Transverse colon (tissue), 4 donors: ENCODE measurements at regions not wholly inside any gene's neighbourhood (a gene's known extent, or its start where the extent isn't known, plus 50 kb on each side); places are given as distances from the start of the nearest gene placed in this dataset.

ENCODE experiments used
- DNase-seq: peaks from one replicate; pipeline ENCODE4 v3.0.0-alpha.2; 2019
- H3K27ac ChIP-seq, 4 donors: fragments of 200-600 bp; sonication (generic); 2 replicates each; pipeline ENCODE4 v1.5.1; 2016 to 2018; ENCODE audit warnings: inconsistent platforms in 4 of 4
- H3K27me3 ChIP-seq: fragments of 200-600 bp; sonication (generic); 2 replicates; pipeline ENCODE4 v1.5.1; 2017; ENCODE audit warnings: inconsistent platforms
- H3K36me3 ChIP-seq, 4 donors: fragments of 200-600 bp; sonication (generic); 2 replicates each; pipeline ENCODE4 v1.5.1; 2017 to 2019; ENCODE audit warnings: inconsistent platforms in 4 of 4
- H3K4me1 ChIP-seq, 4 donors: fragments of 200-600 bp; sonication (generic); 2 replicates each; pipeline ENCODE4 v1.5.1; 2017 to 2020; ENCODE audit warnings: inconsistent platforms in 4 of 4
- H3K4me3 ChIP-seq, 4 donors: fragments of 200-600 bp; sonication (generic); 1 replicate in 1 of 4; 2 replicates in 3 of 4; pipeline versions ENCODE4 v1.5.1 to v1.6.1; 2017 to 2019; ENCODE audit warnings: inconsistent platforms in 4 of 4
- H3K9me3 ChIP-seq, 2 donors: fragments of 200-600 bp; sonication (generic); 2 replicates each; pipeline ENCODE4 v1.5.1; 2017 to 2019; ENCODE audit warnings: inconsistent platforms in 2 of 2
- CTCF ChIP-seq, 5 experiments: fragments of 200-600 bp in 3 of 5; fragments of 450-650 bp in 2 of 5; sonication (generic) in 3 of 5; IDR thresholded peaks; 1 replicate in 2 of 5; 2 replicates in 3 of 5; pipeline ENCODE4 v1.5.1; 2016 to 2017; ENCODE audit warnings: antibody characterized with exemption in 5 of 5, inconsistent platforms in 3 of 5, mild to moderate bottlenecking in 2 of 5, moderate library complexity in 1 of 5
- EP300 ChIP-seq: sonication (generic); formaldehyde crosslinking; IDR thresholded peaks from one replicate; pipeline ENCODE4 v1.6.1; 2017; ENCODE audit warnings: antibody characterized with exemption, low read depth
- POLR2A ChIP-seq: fragments of 450-650 bp; IDR thresholded peaks from one replicate; pipeline ENCODE4 v1.6.1; 2016; ENCODE audit warnings: antibody characterized with exemption, mild to moderate bottlenecking, moderate library complexity
- POLR2AphosphoS5 ChIP-seq, 3 donors: sonication (generic); formaldehyde crosslinking; IDR thresholded peaks; one replicate each; pipeline ENCODE4 v1.6.1; 2016; ENCODE audit warnings: antibody characterized with exemption in 3 of 3
- WGBS, 2 donors: methylation state at CpG; one replicate each; pipeline ENCODE4 v1.1.5; 2018; ENCODE audit warnings: low coverage in 1 of 2; 5-methylcytosine and 5-hydroxymethylcytosine counted together
- in situ Hi-C, 4 donors: fragments of 200-750 bp; cut with MboI; loops; one replicate each; pipeline versions ENCODE4 v1.15.0 to v1.15.1; 2017; ENCODE audit warnings: low sequenced_read_pairs in 3 of 4, low pct_ligation_motif_present in 1 of 4, low pct_unique_long_range_greater_than_20kb in 1 of 4
- intact Hi-C: fragments of 100-400 bp; cut with DNase I; formaldehyde crosslinking; loops from one replicate; pipeline ENCODE4 v1.15.1; 2023; ENCODE audit warnings: low total_unique reads

GRCh38 chr3:189477614-189478013 lies 153.6 kb upstream of the TP63 start:
- H3K9me3 ChIP-seq = no peaks in the 10 kb centered on the region
- no peaks in the 10 kb centered on the region for H3K36me3 ChIP-seq
- DNase-seq = no peak
- H3K4me1 ChIP-seq = no peaks in the 10 kb centered on the region
- intact Hi-C loops (no loop called here), in situ Hi-C loops (no loop called here)
- H3K27ac ChIP-seq = no peak overlapping the region
- no peaks in the 10 kb centered on the region for H3K27me3 ChIP-seq
- no peak overlapping the region for H3K4me3 ChIP-seq
- TF ChIP-seq POLR2A = no peak
- TF ChIP-seq EP300 = no peak
- no peak for TF ChIP-seq POLR2AphosphoS5 (IDR thresholded peaks at IDR 0.05)
- TF ChIP-seq CTCF (IDR thresholded peaks at IDR 0.05) = no peak
- 80 to 95% methylated on average over 1 to 5 of the region's 5 CpGs for WGBS, 2 donors

- 50 to 57% methylated on average over 2 of the region's 2 CpGs for WGBS, 2 donors
- H3K9me3 ChIP-seq = no peaks in the 10 kb centered on the region
- intact Hi-C loops = no loop called here
- H3K4me1 ChIP-seq = peaks cover 0 to 4% (median 0%) of the 10 kb centered on the region in 4 donors
- no peak overlapping the region for H3K27ac ChIP-seq
- no peaks in the 10 kb centered on the region for H3K36me3 ChIP-seq
- in situ Hi-C loops = no loop called here
- H3K4me3 ChIP-seq = no peak overlapping the region
- no peaks in the 10 kb centered on the region for H3K27me3 ChIP-seq
- no peak for DNase-seq
- TF ChIP-seq CTCF (IDR thresholded peaks at IDR 0.05) (no peak), POLR2AphosphoS5 (IDR thresholded peaks at IDR 0.05) (no peak), EP300 (no peak), POLR2A (no peak)
Measured at GRCh38 chr3:189486556-189486955, 144.6 kb upstream of the TP63 start.

- intact Hi-C loops = no loop called here
- no peaks in the 10 kb centered on the region for H3K36me3 ChIP-seq
- H3K27ac ChIP-seq = no peak overlapping the region
- DNase-seq = no peak
- H3K4me1 ChIP-seq = peaks cover 0 to 4% (median 0%) of the 10 kb centered on the region in 4 donors
- no peak overlapping the region for H3K4me3 ChIP-seq
- in situ Hi-C loops = no loop called here
- no peaks in the 10 kb centered on the region for H3K9me3 ChIP-seq
- TF ChIP-seq EP300 (no peak), POLR2A (no peak)
- WGBS, 2 donors = 87% methylated on average over 9 of the region's 9 CpGs; no CpG with 5 or more reads in 1 of the 2 donors
- H3K27me3 ChIP-seq = no peaks in the 10 kb centered on the region
Measured at GRCh38 chr3:189488241-189488767, 142.9 kb upstream of the TP63 start.

GRCh38 chr3:189490337-189490736 lies 140.9 kb upstream of the TP63 start:
- in situ Hi-C loops (no loop called here), intact Hi-C loops (no loop called here)
- Histone ChIP-seq H3K27me3 (no peaks in the 10 kb centered on the region), H3K9me3 (no peaks in the 10 kb centered on the region), H3K27ac (no peak overlapping the region), H3K36me3 (no peaks in the 10 kb centered on the region), H3K4me1 (peaks cover 0 to 9% (median 0%) of the 10 kb centered on the region in 4 donors), H3K4me3 (no peak overlapping the region)
- no peak for DNase-seq
- TF ChIP-seq CTCF (IDR thresholded peaks at IDR 0.05) = no peak
- TF ChIP-seq EP300 = no peak
- TF ChIP-seq POLR2AphosphoS5 (IDR thresholded peaks at IDR 0.05) = no peak
- TF ChIP-seq POLR2A = no peak
- WGBS, 2 donors = 44 to 67% methylated on average over 1 of the region's 1 CpG

GRCh38 chr3:189490749-189491148 lies 140.4 kb upstream of the TP63 start:
- peak; percentile 45 for DNase-seq
- Histone ChIP-seq H3K4me1 (peaks cover 0 to 9% (median 0%) of the 10 kb centered on the region in 4 donors), H3K36me3 (no peaks in the 10 kb centered on the region), H3K9me3 (no peaks in the 10 kb centered on the region), H3K27ac (no peak overlapping the region), H3K4me3 (no peak overlapping the region), H3K27me3 (no peaks in the 10 kb centered on the region)
- intact Hi-C loops = no loop called here
- in situ Hi-C loops = no loop called here
- TF ChIP-seq POLR2A (no peak), POLR2AphosphoS5 (IDR thresholded peaks at IDR 0.05) (no peak), EP300 (no peak), CTCF (IDR thresholded peaks at IDR 0.05) (no peak)
- WGBS, 2 donors = 27 to 35% methylated on average over 3 of the region's 3 CpGs
